Calu3 (cell line): ENCODE measurements at regions not wholly inside any gene's neighbourhood (a gene's known extent, or its start where the extent isn't known, plus 50 kb on each side); places are given as distances from the start of the nearest gene placed in this dataset.
A peak's percentile ranks its signal among the peaks of the same experiment; 100 is the strongest.

Experiments used
- BruUV-seq: library from RNA; stranded (reverse); fragments of 400-500 nt; replicated peaks from 2 replicates; lab custom pipeline; 2021; lab: Mats Ljungman, UMichigan
- CTCF ChIA-PET: fragments of 300-600 bp; sonication (Branson Sonifier 250); formaldehyde crosslinking; loops from one replicate; lab custom pipeline; 2022; ENCODE audit warnings: antibody characterized with exemption; lab: Charles Lee
- DNase-seq: peaks from one replicate; pipeline ENCODE4 v3.0.0; 2022
- H3K27ac Mint-ChIP-seq: one replicate; pipeline ENCODE4 v1.8.0; 2022; ENCODE audit warnings: mixed read lengths; ENCODE audit not compliant: unreplicated experiment
- H3K27me3 Mint-ChIP-seq: one replicate; pipeline ENCODE4 v1.8.0; 2022; ENCODE audit warnings: mixed read lengths; ENCODE audit not compliant: unreplicated experiment
- H3K36me3 Mint-ChIP-seq: one replicate; pipeline ENCODE4 v1.8.0; 2022; ENCODE audit warnings: mild to moderate bottlenecking, moderate library complexity, mixed read lengths; ENCODE audit not compliant: insufficient read depth, unreplicated experiment
- H3K4me1 Mint-ChIP-seq: one replicate; pipeline ENCODE4 v1.8.0; 2022; ENCODE audit warnings: mild to moderate bottlenecking, low read depth, mixed read lengths; ENCODE audit not compliant: unreplicated experiment
- H3K4me3 Mint-ChIP-seq: one replicate; pipeline ENCODE4 v1.8.0; 2022; ENCODE audit warnings: mild to moderate bottlenecking, low read depth, moderate library complexity, mixed read lengths; ENCODE audit not compliant: unreplicated experiment
- H3K9me3 Mint-ChIP-seq: one replicate; pipeline ENCODE4 v1.8.0; 2022; ENCODE audit warnings: low read depth, mixed read lengths; ENCODE audit not compliant: unreplicated experiment
- CTCF ChIP-seq: fragments of 200-600 bp; IDR thresholded peaks from one replicate; pipeline ENCODE4 v1.8.0; 2022; ENCODE audit warnings: antibody characterized with exemption; ENCODE audit not compliant: unreplicated experiment
- intact Hi-C: fragments of 100-400 bp; cut with micrococcal nuclease; formaldehyde crosslinking; loops from one replicate; pipeline ENCODE4 v1.10.0; 2022; ENCODE audit not compliant: unreplicated experiment
- microRNA-seq: library from miRNA; unstranded; fragments of <30 nt; microRNA quantifications from one replicate; pipeline ENCODE4 v1.2.0, GENCODE V29; 2022

DNA sequence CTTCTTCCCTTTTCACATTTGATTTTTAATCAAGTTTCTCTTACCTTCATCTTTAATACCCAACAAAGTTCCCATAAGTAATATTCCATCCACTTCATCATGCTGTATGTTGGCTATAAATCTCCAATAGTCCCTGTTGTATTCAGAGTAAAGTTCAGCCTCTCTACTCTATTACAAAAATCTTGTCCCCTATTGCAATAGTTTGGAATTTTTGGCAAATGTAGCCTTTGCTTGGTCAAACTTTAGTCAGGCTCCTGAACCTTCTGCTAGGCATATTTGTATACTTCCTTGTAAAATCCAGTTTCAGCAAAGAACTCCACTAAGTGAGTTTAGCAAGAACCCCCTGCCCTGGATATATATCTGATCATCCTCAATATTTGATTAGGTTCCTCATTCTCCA, 54.0 kb upstream of the PACRGL start:
- intact Hi-C loops, result no loop called here
- H3K4me1 Mint-ChIP-seq, result no peaks in the 10 kb centered on the region
- CTCF ChIA-PET, result no interaction called here
- no peaks in the 10 kb centered on the region for H3K36me3 Mint-ChIP-seq
- H3K9me3 Mint-ChIP-seq, result peaks cover 2% of the 10 kb centered on the region
- no TSS peak for BruUV-seq
- H3K4me3 Mint-ChIP-seq, result no peak overlapping the region
- no peak for DNase-seq
- H3K27me3 Mint-ChIP-seq, result no peaks in the 10 kb centered on the region
- TF ChIP-seq CTCF, result no peak
- no peak overlapping the region for H3K27ac Mint-ChIP-seq

Small RNA genes in the stretch of these regions (microRNA-seq; reads per million reads assigned to microRNA genes)
- 29.2 reads per million, percentile 49 among the genes with 10 or more reads in this experiment for gene MIR218-1
